HG03354 (cell line): ENCODE measurements at regions not wholly inside any gene's neighbourhood (a gene's known extent, or its start where the extent isn't known, plus 50 kb on each side); places are given as distances from the start of the nearest gene placed in this dataset.
"Not testable (repeated sequence)": the region's sequence is repeated elsewhere in the genome, so short reads cannot be mapped to it uniquely, and the experiment has no call there.

ENCODE experiments used
- ATAC-seq: cut with Tn5 transposase; IDR thresholded peaks from one replicate; pipeline ENCODE4 v1.9.1; 2021; ENCODE audit warnings: mild to moderate bottlenecking; ENCODE audit not compliant: unreplicated experiment, poor library complexity, severe bottlenecking

GRCh38 chr7:66497346-66497745, 131.3 kb upstream of the KCTD7 start:
- no peak for ATAC-seq

DNA sequence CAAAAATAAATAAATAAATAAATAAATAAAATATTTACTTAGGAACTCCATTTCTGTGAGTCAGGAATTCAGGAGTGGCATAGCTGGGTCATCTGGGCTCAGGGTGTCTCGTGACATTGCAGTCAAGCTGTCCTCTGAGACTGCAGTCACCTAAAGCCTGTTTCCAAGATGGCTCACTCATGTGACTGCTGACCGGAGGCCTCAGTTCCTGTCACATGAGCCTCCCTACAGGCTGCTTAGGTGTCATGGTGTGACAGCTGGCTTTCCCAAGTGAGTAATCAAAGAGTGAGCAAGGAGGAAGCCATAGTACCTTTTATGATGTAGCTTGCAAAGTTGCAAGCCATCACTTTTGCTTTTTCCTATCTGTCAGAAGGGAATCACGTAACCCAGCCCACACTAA, 128.6 kb upstream of the KCTD7 start:
- ATAC-seq: no peak

GRCh38 chr7:66502230-66503035, 126.2 kb upstream of the KCTD7 start:
- no peak for ATAC-seq

DNA sequence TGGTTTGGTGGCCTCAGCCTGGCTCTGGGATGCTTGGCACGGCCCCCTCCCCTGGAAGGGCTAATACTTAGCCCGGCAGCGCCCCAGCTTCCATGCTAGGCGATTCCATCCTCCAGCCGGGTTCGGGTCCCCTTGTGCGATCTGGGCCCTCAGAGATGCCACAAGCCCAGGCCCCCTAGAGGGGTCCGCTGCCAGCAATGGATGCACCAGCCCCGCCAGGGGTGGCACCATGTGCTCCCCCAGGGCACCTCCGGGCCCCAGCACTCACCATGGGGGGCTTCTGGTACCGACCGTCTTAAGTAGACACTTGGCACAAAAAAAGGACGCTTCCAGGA, 125.7 kb upstream of the KCTD7 start:
- no peak for ATAC-seq

GRCh38 chr7:66503551-66504031, 125.1 kb upstream of the KCTD7 start:
- ATAC-seq: no peak

- no peak for ATAC-seq
Measured at GRCh38 chr7:66504131-66504530, 124.5 kb upstream of the KCTD7 start.

DNA sequence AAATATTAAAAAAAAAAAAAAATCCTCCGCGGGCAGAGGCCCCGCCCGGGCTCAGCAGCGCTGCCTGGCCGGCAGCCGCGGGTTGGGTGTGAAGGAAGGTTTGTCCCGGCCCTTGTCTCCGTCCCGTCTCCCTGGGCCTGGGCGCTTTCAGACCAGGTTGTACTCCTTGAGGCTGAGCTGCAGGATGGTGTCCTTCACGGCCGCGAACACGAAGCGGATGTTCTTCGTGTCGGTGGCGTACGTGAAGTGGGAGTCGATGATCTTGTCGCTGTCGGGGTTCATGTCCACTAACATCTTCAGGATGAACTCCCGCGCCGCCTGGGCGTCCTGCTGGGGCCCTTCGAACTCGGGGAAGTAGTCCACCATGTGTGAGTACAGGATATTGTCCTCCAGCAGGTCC, 123.7 kb upstream of the KCTD7 start:
- ATAC-seq: no peak

- no peak for ATAC-seq
Measured at GRCh38 chr7:66505531-66506451, 122.9 kb upstream of the KCTD7 start.

DNA sequence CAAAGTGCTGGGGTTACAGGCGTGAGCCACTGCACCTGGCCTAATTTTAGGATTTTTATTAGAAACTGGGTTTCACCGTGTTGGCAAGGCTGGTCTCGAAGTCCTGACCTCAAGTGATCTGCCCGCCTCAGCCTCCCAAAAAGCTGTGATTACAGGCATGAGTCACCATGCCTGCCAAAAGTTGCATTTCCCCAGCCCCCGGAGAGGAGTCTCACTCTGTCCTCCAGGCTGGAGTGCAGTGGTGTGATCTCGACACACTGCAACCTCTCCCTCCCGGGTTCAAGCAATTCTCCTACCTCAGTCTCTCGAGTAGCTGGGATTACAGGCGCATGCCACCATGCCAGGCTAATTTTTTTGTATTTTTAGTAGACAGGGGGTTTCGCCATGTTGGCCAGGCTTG, 122.0 kb upstream of the KCTD7 start:
- ATAC-seq: not testable (repeated sequence)

- ATAC-seq: no peak
Measured at GRCh38 chr7:66507764-66508296, 120.9 kb upstream of the KCTD7 start.

DNA sequence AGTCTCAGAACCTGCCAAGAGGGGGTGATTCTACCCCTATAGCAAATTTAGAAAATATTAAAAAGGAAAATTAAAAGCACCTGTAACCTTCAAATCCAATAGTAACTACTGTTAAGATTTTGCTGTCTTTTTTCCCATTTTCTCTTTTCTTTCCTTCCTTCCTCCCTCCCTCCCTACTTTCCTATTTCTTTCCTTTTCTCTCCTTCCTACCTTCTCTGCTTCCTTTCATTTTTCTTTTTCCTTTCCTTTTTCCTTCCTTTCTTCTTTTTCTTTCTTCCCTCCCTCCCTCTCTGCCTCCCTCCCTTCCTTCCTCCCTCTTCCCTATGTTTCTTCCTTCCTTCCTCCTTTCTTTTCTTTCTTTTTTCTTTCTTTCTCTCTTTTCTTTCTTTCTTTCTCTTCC, 120.2 kb upstream of the KCTD7 start:
- ATAC-seq: no peak

GRCh38 chr7:66514050-66514449, 114.6 kb upstream of the KCTD7 start:
- no peak for ATAC-seq

DNA sequence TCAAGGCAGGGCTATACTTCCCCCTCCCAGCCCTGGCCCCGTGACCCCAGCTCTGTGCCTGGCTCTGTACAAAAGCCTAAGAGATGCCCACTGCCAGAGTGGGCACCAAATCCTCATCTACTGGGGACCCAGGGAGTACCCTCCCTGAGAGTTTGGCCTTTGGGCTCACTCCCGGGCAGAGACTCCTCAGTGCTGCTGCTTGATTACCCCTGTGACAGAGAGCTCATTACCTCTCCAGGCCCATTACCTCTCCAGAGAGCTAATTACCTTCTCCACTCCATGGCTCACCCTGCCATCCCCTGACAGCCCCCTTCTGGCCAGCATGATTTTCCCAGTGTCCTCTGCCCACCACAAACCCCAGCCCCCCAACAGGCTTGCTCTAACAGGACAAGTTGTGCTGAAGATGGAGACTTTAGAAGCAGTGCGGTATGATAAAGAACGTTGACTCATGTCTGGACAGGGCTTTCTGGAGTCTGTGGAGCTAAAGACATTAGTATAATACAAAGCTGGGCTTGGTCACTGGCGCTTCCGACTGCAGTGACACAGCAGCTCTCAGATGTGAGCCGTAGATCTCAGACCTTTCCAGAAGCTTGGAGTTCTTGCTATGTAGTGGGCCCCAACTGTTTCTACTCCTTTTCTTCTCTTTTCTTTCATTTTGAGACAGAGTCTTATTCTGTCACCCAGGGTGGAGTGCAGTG, 111.3 kb upstream of the KCTD7 start:
- ATAC-seq: no peak

- no peak for ATAC-seq
Measured at GRCh38 chr7:66518151-66518691, 110.5 kb upstream of the KCTD7 start.

DNA sequence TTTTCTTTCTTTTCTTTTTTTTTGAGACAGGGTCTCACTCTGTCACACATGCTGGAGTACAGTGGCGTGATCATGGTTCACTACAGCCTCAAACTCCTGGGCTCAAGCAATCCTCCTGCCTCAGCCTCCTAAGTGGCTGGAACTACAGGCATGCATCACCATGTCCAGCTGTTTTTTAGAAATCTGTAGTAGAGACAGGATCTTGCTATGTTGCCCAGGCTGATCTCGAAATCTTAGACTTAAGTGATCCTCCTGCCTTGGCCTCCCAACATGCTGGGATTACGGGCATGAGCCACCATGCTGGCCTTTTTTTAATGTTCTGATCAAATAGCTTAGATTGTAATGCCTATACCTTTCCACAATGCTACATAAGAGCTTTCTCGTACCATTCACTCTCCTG, 107.0 kb upstream of the KCTD7 start:
- no peak for ATAC-seq

DNA sequence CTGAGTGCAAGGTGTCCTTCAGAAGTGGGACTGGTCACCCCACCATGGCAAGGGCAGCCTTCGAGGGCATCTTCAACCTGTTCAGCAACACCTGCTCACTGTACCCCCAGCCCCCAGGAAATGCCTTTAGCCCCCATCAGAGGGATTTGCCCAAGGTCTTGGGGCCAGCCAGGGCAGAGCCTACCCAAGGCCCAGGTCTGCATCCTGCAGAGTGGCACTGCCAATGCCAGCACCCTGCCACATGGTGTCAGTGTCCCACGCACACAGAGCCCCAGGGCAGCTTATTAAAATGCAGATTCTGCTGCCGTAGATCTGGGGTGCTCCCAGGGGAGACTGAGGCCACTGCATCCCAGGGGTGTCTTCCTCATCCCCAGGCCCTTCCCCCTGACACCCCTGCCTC, 106.2 kb upstream of the KCTD7 start:
- no peak for ATAC-seq

DNA sequence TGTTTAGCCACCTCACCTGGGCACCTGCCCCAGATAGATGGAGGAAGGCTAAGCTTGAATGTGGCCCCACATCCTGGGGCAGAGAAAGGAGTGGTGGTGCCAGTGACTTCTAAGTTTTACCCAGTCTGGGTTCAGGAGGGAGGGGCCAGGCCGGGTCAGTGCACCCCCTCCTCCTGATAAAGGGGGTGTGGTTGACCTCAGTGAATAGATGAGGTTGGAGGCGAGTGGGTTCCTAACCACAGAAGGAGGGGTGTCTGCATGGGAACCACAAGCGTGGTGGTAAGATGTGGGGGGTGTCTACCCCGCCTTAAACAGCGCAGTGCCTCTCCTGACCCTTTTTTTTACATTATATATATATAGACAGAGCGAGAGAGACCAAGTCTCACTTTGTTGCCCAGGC, 105.3 kb upstream of the KCTD7 start:
- no peak for ATAC-seq

- no peak for ATAC-seq
Measured at GRCh38 chr7:66524738-66525137, 103.9 kb upstream of the KCTD7 start.

- ATAC-seq: not testable (repeated sequence)
Measured at GRCh38 chr7:66526782-66527181, 101.9 kb upstream of the KCTD7 start.

DNA sequence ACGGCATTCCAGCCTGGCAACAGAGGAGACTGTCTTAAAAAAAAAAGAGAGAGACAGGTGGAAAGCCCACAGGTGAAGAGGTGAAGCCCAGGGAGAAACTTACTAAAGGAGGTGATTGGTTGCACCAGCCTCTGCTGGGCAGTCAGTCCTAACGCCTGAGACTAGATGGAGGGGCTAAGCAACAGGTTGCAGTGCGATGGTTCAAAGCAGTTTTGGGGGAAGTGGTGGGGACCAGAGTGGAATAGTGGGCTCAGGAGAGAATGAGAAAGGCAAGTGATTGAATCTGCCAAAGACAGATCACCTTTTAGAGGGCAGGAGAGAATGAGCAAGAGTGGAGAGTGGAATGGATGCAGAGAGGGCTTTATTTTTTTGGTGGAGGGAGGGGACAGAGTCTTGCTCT, 100.0 kb upstream of the KCTD7 start:
- ATAC-seq: no peak
